Inflammatory macrophage (primary cell): ENCODE measurements at regions not wholly inside any gene's neighbourhood (a gene's known extent, or its start where the extent isn't known, plus 50 kb on each side); places are given as distances from the start of the nearest gene placed in this dataset.

Experiments
- DNase-seq, 2 donors: peaks; one replicate each; pipeline ENCODE4 v3.0.0-alpha.2; 2020 to 2022

DNA sequence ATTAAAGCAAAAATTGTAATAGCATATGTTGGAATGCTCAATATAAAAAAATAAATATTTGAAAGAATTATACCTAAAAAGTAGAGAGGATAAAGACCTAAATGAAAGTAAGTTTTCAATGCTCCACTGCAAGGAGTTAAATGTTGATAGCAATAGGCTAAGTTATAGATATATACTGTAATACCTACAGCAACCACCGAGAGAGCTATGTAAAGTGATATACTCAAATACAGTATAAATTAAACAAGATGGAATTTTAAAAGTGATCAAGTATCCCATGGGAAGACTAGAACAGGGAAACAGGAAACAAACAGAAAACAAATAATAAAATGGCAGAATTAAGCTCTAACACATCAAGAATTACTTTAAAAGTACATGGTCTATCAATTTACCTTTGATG lies 73.9 kb downstream of the CASP3 start:
- DNase-seq: peak in 1 of 2 donors; percentile 18

DNA sequence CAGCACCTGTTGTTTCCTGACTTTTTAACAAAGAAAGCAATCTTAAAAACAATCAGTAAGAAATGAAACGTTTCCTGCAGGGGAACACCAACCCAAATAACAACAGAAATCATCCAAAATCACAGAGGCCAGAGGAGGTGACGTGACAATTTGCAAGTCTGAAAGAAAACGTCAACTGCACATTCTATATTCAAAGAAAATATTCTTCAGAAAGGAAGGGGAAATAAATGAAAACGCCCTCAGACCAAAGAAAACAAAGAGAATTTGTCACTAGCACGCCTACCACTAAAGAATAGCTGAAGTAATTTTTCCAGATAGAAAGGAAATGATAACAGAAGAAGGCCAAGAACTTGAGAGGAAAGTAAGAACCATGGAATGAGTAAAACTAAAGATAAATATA lies 74.4 kb downstream of the CASP3 start:
- DNase-seq: no peak

DNA sequence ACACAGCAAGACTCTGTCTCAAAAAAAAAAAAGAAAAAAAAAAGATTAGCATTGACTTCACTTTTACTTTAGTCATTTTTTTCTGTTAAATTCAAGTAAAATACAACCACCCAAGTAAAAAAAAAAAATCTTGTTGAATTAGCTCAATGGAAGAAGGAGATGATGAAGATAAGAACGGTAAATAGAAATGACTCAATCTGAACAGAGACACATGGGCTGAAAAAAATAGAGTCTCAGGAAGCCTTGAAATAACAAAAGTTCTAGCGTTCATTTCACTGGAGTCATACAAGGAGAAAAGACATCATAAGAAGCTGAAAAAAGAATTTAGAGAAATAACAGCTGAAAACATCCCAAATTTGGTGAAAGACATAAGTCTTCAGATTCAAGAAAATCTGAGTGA lies 75.5 kb downstream of the CASP3 start:
- DNase-seq: no peak

DNA sequence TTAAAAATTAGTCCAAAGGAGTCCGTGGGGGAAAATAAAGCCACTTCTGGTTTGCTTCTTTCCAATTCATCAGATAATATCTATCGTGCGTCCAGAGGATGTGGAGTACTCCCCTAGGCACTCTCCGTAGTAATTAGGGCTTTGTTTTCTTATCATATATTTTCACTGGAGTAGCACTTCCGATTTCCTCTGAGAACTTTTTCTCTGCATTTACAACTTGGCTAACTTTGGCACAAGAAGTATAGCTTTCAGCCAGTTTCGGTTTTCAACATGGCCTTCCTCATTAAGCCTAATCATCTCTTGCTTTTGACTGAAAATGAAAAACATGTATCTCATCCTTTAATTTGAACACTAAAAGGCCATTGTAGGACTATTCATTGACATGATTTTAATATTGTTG lies 80.5 kb downstream of the CASP3 start:
- no peak for DNase-seq

DNA sequence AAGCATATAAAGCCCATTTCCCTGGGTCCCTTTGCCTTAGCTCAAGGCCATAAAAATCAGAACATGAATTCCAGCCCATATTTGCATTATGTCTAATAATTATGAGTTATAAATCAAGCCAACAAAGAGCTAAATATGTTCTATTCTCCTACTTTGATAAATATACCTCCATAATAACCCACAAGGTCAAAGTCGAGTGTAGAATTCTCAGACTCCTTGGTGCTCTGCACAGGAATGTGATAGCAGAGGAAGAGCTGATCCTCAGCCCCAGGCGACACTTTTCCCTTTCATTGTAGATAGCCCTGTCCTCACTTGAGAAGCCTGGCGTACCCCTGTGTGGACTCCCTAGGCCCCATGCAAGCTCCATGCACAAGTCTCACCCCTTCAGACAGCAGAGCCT lies 85.6 kb downstream of the CASP3 start:
- DNase-seq: no peak

DNA sequence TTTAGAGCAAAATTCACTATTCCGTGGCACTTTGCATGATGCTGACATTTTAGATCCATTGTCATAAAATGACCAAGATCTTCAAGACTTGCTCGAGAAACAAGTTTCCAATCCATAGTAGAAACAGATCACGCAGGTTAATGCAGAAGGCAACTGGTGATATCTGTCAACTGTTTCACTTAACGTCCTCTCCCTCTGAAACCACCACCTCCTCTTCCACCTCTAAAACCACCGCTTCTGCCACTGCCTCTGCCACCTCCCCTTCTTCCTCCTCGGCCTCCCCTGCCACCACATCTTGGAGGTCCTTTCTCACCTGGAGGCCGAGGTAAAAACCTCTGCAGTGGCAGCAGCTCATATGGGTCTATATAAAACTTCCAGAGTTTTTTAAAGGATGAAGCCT lies 84.6 kb upstream of the IRF2 start:
- DNase-seq: no peak

DNA sequence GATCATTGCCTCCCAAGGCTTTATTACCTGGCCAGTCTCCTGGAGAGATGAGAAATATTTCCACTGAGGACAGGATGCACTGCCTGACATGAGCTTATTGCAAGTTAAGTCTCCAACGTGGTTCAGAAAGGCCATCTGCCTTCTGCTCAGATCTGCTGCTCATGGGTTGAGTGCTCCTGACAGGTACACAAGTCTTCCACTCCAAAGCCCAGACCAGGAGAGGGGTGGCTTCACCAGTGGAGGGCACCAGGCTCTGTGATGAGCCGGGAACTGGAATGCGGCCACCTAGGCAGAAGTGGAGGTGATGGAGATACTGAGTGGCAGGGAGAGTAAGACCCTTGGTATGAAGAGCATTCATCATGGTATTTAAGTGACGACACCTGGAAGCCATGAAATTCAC lies 79.5 kb upstream of the IRF2 start:
- DNase-seq: no peak

DNA sequence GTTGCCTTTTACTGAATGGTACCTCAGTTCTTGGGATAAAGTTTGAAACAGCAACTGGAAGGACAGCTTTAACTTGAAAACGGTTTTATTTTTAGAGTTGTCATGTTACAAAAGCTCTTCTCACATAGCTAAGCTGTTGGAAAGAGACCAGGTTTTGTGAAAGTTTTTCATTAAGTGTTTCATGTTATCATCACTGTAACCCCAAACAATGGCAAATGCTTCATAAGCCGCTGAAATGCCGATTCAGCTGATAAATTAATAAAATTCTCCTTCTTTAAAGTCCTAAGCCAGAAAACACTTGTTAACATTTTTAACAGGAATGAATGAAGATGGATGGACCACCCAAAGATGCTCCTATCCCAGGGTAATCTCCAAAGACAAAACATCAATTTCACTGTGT lies 76.1 kb upstream of the IRF2 start:
- no peak for DNase-seq

DNA sequence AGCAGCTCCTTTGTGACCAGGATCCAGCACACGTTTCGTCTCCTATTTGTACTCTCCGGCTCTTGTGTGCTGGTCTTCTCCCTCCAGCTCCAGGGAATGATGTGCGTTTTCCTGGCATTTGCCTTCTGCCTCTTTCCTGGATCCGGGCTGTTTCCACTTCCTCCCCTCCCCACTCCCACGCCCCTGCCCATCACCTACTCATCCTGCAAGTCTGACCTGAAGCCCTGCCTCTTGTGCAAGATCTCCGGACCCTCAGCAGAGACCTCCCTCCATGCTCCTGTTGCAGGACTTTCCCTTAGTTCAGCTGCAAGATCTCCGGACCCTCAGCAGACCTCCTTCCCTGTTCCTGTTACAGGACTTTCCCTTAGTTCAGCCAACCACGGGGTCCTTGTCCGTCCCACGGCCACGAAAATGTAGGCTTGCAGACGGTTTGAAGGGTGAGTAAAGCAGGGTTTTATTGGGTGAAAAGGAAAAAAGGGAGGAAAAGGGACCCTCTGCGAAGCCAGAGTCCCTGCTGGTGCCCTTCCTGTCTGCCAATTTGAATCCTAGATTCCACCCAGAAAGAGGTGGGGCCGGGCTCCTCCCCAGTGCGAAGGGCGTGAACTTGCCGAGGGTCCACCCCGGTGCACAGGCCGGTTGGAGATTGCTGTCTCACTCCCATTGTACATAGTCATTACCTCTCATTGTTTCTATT lies 74.4 kb upstream of the IRF2 start:
- DNase-seq: no peak

DNA sequence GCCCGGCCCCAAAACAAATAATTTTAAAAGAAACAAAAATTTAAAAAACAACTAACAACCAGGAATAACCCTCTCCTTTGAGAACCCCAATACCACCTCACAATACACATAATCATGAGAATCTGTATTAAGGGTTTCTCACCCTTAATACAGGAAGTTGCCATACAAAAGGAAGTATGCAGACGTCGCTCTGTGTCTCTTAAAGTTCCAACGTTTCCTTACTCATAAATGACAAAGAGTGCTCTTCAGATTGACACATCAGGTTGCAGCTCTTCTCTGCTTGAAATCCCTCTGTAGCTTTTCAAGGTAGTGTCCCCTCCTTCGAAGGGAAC lies 73.9 kb upstream of the IRF2 start:
- peak; percentile 64 to 65 for DNase-seq

DNA sequence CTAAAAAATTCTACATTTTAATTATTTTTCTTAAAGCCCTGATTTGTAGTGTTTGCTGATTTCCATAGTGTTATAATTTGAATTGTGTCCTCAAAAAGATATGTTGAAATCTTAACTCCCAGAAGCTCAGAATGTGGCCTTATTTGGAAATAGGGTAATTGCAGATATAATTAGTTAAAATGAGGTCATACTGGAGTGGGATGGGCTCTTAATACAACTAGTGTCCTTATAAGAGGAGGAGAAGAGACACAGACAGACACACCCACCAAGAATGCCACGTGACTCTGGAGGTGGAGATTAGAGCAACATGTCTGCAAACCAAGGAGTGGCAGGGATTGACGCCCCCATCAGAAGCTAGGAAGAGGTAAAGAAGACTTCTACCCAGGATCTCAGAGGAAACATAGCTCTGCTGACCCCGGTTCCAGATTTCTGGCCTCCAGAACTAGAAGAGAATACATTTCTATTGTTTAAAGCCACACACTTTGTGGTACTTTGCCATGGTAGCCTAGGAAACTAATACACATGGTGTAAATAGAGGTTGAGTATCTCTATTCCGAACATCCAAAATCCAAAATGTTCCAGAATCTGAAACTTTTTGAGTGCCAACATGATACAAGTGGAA lies 70.5 kb upstream of the IRF2 start:
- DNase-seq: peak; percentile 60 to 67

DNA sequence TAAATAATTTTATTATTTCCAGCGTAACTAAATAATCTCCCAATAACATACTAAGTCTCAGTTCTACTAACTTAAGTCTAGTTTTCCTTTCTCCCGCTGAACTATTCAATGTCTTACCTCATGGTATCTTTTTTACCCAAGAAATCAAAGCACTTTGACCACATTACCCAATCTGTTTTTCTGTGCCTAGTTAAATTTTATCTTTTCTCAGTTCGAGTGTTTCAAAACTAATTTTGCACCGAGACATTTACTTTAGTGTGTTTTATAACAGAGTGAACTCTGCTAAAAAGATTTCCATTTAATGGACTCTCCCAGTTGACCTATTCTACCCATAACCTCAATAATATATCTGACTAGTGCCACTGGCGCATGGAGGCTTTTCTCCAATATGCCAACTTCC lies 67.6 kb upstream of the IRF2 start:
- no peak for DNase-seq

DNA sequence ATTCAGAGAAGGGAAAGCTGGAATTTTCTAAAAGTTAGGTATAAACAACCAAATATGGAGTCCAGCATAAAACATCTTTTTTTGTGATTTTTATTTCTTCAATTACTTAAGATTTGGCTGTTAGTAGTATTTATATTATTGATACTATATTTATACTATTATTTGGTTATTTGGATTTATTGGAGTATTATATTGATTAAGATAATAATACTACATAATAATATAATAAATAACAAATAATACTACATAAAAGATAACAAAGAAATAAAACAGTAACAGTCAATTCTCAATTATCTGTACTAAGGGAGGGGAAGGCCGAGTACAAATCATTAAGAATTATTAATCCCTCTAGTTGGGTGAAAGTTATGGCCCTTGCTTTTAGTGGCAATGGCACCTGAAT lies 66.0 kb upstream of the IRF2 start:
- no peak for DNase-seq

DNA sequence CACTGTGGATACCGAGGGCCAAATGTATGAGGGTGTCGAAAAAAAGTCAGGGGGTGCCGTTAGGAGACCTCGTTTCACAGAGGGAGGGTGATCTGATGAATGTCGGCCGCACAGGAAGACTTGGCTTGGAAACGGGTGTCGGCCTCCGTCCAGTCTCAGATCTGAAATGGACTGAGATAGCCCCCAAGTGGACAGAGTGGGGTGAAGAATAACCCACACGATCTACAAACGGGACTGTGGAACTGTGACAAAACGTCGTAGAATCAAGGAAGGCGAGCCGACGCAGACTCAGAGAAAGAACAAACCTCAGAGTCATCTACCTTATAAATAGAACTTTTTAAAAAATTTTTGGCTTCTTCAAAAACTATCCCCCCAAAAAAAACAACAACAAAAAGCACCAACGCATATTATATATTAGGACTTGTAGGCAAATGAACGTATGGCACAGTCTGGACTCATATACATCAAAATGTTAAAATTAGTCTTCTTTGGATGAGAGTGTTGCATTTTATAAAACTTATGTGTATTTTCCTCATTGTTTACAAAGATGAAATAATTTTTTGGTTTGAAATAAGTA lies 63.8 kb upstream of the IRF2 start:
- DNase-seq: peak; percentile 93

DNA sequence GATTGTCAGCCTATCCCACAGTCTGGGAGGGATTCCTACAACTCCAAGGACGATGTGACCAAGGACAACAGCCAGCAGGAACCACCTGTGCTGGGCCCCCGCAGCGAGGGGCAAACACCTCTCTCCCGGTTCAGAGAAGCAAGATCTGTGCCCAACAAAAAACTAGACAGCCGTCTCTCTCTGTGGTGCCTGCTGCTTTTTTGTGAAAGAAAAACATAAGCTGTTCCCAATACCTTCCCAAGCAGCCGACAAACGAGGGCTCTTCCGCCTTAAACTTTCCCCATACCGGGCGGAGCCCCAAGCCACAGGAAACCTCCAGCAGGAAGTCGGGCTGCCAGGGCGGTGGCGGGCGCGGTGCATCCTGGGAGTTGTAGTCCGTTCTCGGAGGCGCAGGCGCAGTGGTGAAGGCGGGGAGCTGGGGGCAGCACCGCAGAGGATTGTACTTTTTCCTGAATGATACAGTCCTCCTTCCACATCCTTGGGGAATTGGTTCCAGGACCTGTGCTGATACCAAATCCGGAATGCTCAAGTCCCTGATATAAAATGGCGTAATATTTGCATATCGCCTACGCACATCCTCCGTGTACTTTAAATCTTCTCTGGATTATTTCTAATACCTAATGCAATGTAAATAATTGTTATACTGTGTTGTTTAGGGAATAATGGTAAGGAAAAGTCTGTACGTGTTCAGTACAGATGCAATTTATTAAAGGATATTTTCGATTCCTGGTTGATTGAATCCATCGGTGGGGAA lies 63.1 kb upstream of the IRF2 start:
- DNase-seq: peak; percentile 94 to 95

DNA sequence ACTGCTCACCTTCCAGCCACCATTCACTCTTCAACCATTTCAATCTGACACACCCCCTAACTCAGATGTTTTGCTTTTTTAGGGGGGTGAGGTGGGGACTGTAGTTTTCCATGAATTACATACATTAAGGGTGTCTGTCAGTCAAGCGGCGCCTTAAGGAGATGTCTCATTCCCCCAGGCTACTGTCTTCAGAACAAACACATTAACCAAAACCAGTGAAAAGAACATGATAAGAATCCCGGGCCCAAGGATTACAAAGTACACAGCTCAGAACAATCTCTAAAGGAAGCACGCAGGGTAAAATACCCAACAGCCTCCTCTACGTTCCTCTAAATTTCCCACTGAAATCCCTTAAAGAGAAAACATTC lies 62.5 kb upstream of the IRF2 start:
- DNase-seq: no peak

DNA sequence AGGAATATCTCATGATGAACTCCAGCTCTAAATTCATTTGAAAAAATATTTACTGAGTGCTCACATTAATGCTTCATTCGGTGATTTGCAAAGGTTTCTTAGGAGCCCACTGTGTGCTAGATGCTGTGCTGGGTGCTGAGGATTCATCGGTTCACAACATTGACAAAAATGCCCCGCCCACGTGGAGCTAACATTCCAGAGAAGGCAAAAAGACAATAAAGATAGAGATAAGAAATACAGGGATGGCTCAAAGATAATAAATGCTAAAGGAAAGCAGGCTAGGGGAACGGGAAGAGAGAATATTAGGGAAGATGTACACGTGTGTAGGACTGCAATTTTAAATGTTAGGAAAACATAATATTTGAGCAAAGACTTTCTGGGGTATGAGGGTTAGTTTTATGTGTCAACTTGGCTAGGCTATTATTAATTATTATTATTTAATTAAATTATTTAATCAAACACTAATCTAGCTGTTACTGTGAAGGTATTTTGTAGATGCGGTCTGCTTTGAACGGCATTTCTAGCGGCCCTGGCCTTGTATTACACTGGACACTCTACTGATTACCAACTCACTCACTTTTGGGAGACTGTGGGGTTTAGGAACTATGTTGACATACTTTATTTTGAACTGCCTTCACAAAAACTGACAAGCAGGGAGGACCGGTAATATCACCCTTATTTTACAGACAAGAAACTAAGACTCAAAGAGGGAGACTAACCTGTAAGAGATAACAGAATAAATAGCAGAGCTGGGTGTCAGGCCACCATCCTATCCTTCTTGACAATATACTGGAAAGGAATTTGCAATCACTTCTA lies 61.9 kb upstream of the IRF2 start:
- DNase-seq: no peak

DNA sequence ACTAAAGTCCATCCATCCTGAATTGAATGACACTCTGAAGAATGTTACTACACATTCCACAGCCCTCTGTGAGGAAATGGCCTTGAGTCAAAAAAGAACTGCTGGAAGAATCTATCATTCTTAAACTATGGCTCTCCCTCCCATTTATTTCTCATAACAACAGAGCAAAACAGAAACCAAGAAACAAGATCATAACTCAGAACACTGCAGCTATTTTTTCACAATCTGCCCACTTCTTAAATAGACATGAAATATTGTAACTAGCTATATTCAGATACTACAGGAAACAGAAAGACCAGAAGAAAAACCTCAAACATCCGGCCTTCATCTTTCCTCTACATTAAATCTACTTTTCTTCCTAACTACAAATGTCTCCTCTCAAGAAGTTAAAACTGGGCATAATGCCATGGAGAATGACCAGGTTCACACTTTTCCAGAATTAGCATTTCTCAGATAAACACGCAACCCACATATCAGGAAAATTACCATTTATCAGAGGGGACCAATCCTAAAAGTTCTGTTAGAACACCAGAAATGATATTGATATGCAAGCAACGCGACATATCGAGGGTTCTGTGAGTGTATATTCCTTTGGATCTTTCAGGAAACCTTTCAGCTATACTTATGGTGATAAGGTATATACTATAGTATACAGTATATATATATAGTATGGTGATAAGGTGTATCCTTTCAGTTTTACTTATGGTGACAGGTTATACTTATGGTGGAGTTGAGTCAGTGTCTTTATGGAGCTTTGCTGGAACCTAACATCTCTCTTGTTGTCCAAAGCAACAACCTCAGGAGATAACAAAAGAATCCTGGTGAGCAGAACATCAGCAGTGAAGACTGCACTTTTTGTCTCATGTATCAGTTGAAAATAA lies 60.4 kb upstream of the IRF2 start:
- peak; percentile 18 to 48 for DNase-seq

DNA sequence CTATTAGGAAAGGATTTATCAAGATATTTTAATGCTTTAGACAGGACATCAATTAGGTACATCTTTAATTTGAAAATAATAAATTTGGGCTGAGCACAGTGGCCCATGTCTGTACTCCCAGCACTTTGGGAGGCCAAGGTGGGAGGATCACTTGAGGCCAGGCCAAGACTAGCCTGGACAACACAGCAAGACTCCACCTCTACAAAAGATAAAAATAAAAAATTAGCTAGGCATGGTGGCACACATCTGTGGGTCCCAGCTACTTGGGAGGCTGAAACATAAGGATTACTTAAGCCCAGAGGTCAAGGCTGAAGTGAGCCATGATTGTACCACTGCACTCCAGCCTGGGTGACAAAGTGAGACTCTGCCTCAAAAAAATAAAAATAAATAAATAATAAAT lies 59.6 kb upstream of the IRF2 start:
- DNase-seq: no peak

DNA sequence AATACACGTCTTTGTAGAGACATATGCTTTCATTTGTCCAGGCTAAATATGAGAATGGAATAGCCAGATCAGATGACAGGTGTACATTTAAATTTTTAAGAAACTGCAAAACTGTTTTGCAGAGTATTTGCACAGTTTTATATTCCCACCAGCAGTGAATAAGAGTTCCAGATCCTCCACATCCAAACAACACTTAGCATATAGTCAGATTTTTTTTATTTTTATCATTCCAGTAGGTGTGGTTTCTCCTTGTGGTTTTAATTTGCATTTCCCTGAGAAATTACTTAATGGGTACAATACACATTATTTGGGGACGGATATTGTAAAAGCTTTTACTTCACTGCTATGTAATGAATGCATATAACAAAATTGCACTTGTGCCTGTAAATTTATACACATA lies 56.7 kb upstream of the IRF2 start:
- no peak for DNase-seq

DNA sequence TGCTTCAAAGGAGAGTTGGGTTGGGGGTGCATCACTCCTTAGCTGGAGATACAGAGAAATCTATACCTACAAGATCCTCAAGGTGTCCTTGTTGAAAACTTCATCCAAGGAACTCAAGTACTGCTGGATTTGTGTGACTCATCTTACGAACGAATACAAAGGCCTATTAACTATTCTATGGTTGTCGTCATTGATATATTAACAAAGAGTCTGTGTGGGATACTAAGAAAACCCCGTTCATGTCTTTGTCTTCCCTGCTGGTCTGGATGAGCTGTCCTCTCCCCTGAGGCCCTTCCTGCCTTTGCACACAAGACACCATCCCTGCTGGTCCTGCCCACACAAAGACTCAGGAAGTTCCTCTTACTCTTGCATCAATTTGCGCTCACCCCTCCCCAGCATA lies 54.9 kb upstream of the IRF2 start:
- peak; percentile 71 to 88 for DNase-seq

DNA sequence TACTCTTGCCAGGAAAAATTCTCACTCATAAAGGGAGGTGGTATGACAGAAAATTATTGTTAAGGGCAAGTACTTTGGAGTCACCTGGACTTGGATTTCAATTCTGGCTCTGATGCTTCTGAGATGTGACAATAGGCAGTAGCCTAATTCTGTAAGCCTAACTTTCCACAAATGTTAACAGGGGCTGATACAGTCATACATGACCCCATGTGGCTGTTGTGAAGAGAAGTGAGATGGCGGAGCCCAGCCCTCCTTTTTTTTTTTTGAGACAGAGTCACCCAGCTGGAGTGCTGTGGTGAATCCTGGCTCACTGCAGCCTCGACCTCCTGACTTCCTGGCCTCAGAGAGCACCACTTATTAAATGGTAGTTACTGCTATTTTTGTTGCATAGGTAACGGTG lies 54.4 kb upstream of the IRF2 start:
- no peak for DNase-seq
